Stimulated activated CD4-positive, alpha-beta T cell treated with anti-CD3 and anti-CD28 coated beads, Interleukin-4, amount 100 ng/mL, for 24 hours (primary cell): ENCODE measurements at regions not wholly inside any gene's neighbourhood (a gene's known extent, or its start where the extent isn't known, plus 50 kb on each side); places are given as distances from the start of the nearest gene placed in this dataset.
A peak's percentile ranks its signal among the peaks of the same experiment; 100 is the strongest.

Experiments used
- DNase-seq: peaks from one replicate; pipeline ENCODE4 v3.0.0-alpha.2; 2020

- DNase-seq, result no peak
Observed at GRCh38 chr5:74336297-74336696, 304.2 kb downstream of the ENC1 start.

- DNase-seq, result no peak
Observed at GRCh38 chr5:74334762-74335384, 305.7 kb downstream of the ENC1 start.

DNA sequence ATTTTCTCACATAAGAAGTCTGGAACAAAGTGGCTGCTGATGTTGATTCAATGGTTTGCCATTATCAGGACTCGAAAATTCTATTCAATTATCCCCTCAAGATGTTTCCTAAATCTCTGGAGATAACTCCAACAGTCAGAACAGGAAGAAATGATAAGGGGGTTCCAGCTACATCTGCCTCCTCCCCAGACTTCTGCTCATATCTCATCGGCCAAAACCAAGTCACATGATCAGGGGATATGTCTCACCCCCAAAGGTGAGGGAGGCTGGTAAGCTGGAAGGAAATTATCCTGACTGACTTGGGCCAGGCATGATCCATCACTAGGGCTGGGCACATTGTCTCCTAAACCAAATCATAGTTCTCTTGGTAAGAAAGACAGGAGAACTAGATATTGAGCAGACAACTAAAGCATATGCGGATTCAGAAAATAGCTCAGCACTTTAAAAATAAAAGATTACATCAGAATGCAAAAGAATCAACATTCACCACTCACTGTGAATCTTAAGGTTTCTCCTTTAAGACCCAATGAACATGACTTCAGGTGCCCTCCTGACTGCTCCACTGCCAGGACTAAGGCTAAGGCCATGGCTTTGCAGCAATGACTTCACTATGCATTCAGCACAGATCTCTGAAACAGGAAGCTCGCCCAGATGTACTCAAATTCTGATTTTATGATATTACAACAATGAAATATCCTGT is 306.3 kb downstream of the ENC1 start:
- no peak for DNase-seq

DNA sequence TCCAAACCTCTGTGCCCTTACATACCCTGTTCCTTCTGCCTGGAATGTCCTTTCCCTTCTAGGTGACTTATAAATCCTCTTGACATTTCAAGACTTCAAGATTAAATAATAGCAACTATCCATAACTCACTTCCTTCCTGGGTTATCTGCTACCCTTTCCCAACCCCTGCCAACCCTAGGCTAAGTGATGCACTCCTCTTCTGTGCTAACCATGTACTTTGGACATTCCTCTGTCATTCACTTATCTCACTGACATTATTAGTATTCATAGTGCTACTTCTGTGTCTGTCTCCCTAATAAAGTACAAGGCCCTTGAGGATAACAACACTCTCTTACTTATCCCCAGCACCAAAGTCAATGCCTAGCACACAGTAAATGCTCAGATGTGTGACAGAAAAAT is 307.1 kb downstream of the ENC1 start:
- no peak for DNase-seq

DNA sequence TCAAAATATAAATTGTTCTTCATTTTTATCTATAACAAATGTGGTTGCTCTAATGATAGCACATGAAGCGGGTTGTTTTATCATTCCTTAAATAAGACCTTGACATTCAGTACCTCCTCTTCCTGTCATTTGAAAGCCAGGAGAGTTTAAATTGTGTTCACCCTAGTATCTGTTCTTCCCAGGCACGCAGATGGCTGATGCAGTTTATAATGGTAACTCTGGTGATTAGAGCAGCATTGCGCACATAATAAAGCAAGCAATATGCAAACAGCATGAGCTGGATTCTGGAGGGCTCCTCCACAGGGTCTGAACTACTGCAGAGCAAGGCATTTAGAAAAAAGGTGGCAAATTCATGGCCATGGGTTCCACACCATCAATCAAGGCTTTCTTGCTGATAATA is 307.8 kb downstream of the ENC1 start:
- no peak for DNase-seq

DNA sequence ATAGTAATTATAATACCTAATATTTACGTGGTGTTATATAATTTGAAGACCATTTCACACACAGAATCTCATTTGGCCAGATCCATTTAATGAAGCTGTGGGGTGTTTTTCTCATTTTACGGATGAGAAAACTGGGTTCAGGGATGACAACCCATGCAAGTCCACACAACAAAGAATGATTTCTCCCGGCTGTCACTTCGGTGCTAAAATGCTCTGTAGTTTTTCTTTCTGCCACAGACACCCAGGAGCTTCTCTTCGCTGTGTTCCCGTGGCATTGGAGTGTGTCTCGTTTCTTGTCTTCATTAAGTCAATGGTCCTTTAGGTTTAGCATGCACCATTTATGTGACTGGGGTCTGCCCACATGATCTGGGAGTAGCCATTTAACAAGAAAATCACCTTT is 308.5 kb downstream of the ENC1 start:
- DNase-seq, result no peak

- DNase-seq, result no peak
Observed at GRCh38 chr5:74328221-74328630, 312.3 kb downstream of the ENC1 start.

DNA sequence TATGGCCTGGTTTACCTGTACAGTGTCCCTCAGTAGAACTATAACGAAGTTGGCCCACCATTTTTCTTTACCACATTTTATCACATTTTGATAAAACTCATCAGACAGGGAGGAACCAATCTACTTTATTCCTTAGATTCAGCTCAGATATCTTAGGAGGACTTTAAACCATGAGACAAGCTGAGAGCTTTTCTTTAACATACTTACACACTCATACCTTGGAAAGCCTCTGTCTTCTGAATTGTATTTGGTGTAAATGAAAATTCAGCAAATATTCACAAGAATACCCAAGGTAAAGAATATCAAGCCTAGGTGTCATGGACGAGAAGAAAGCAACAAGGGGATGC is 313.2 kb downstream of the ENC1 start:
- no peak for DNase-seq

DNA sequence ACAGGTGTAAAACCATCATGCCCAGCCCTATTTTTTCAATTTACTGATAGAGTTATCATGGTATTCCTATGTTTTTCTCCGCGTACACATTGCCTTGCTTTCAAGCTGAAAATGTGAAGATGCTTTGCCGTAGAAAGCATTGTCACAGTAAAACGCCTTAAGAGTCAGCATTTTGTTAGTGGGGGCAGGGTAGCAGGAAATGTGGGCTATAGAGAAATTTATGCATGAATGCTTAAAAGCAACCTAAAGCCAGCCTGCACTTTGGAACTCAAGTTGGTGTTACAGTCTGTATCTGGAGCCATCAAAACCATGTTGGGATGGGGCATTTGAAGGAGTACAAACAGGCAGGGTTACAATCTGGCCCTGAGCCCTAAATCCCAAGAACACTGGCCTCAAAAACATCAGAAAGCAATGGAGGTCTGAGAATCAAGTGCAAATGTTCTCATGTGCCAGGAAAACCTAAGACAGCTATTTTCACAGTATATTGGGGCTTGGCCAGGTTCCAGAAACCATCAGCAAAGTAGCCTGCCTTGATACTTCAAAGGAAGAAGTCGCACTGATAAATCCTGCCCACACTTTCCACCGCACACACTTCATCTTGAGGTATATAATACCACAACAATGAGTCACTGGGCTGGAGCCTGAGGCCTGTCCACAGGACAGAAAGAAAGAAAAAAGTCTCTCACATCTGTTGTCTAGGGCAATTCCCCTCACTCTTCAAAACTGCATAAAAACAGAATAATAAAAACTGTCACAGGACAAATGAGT is 313.8 kb downstream of the ENC1 start:
- DNase-seq, result peak; percentile 68

- no peak for DNase-seq
Observed at GRCh38 chr5:74325866-74326265, 314.7 kb downstream of the ENC1 start.

DNA sequence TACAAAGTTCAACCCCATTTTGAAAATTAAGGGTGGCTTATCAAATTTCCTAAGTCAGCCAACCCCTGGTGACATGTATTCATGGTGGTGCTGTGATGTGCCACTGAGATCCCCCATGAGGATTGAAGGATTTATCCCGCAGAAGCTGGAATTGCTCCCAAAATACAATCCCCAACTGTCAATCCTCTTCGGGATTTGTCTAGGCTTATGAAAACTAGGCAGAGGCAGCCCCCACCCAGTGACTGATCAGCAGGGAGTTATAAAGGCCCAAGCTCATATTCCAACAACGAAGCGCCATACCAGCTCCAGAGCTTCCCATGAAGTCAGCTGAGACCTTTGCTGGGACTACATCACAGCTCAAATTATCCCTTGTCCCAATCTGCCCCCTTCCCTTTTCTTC is 316.0 kb downstream of the ENC1 start:
- no peak for DNase-seq

- DNase-seq, result no peak
Observed at GRCh38 chr5:74322944-74323343, 317.6 kb downstream of the ENC1 start.

- no peak for DNase-seq
Observed at GRCh38 chr5:74322191-74322590, 318.3 kb downstream of the ENC1 start.

DNA sequence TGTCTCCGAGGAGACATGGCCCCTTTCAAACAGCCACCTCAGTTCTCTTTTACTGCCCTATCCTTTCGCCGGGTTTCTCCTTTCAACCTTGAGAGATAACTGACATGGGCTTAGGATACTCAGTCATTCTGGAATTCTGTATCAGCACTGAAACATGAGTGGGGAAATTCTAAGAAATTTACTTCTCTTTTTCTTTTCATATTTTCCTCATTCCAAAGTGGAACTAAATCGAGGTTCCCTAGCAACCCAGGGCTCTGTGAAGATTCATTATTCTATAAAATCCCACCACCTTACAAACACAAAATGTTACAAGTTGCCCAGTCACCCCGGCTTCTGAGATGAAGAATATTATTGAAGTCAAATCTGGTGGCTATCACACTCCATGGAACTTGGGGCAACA is 319.2 kb downstream of the ENC1 start:
- no peak for DNase-seq

DNA sequence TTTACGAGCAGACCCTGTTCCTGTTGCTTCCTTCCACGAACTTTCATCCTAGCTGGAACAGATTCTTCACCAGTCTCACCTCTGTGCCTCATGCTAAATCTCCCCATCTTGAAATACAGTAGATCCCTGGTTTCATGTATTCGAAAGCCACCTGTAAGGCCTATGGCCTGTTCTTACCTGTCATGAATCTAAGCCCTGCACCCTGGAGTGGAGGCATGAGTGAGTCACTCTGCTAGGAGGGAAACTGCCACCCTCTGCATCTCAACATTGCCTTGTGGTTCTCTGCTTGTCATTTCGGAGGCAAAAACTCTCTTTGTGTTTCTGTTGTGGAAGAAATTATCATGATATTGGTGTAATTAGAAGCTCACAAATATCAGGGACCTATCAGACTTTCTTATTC is 320.0 kb downstream of the ENC1 start:
- no peak for DNase-seq

DNA sequence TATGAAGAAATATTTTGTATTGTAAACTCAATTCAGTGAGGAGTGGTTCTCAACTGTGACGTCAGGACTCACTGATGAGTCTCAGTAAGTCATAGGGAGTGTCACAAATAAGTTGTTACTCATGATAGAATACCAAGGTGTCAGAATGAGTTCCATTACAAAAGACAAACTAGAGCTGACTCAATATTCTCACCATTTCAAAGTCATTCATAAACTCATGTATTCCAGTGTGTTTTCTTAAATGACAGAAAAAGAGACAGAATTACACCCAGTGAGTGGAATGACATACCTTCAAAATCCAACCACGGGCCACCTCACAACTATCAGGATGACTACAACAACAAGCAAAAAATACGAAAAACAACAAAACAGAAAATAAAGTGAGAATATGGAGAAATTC is 321.5 kb downstream of the ENC1 start:
- no peak for DNase-seq

DNA sequence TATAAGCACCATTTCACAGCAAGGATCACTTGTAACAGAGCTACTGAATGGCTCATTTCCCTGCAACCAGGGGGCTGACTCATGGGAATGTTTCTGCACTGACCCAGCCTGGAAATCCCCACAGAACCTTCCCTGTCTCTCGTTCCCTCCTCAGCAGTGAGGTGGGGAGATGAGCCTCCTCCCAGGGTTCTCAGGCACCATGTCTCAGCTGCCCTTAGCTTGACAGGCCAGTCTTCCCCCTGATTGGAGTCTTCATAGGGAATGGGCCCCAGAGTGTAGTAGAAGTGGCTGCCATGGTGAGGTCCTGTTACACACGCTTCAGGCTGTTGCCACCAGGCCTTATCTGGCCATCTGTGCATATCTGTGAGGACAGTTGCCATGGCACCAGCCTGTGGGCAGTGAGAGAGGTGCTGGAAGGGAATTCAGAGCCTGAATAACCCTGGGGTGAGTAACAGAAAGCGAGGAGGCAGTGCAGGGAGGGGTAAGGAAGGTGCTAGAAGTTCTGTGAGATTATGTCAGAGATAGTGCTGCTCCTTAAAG is 324.4 kb downstream of the ENC1 start:
- DNase-seq, result peak; percentile 27

DNA sequence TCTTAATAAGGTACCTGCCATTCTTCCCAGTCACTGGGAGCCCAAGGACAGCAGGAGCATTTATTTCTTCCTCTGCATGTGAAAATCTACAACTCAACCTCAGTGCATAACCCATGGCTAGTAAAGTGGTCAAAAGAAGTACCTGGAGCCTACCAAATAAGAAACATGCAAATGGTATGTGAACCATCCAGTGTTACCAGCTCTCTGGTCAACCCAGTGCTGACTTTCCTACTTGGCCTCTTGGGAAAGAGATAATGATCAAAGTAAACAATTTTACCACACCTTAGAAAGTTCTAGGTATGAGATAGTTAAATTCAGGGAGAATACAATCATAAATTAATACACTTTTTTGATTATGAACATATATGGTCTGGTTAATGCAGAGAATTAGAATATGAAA is 325.6 kb downstream of the ENC1 start:
- no peak for DNase-seq

DNA sequence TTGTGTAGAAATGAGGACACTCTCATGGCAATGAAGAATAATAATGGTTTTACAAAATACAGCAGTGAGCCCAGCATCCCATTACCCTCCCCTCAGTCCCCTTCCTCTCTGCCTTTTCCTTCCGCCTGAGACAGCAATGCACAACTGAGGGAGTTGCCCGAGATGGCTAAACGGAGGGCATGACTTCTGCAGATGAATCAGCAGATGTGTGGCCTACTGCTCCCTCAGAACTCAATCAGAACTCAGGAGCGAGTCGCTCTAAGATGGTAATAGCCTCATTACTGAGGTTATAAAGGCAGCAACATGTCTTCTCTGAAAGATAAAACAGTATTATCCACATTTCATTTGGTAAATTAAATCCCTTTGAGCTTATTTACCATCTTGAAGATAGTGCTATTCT is 326.6 kb downstream of the ENC1 start:
- no peak for DNase-seq

- DNase-seq, result no peak
Observed at GRCh38 chr5:74312746-74313145, 327.8 kb downstream of the ENC1 start.

DNA sequence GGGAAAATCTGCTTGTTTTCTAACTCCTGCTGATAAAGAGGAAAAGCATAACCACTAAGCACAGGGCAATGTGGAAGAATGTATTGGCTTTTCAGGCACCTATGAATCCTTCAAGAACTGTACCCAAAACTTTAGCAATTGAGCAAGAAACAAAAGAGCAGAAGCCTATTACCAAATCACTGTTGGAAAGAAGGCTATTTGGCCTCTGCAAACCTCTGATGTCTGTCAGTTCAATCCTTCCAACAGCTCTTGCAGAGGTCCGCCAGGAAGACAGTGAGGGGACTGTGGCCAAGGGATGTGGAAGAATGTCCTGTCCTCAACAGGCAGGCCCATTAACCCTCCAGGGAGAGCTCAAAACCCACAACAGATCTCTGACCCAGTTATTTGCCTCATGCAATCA is 328.6 kb downstream of the ENC1 start:
- no peak for DNase-seq

GRCh38 chr5:74310997-74311930 is 329.3 kb downstream of the ENC1 start:
- no peak for DNase-seq

DNA sequence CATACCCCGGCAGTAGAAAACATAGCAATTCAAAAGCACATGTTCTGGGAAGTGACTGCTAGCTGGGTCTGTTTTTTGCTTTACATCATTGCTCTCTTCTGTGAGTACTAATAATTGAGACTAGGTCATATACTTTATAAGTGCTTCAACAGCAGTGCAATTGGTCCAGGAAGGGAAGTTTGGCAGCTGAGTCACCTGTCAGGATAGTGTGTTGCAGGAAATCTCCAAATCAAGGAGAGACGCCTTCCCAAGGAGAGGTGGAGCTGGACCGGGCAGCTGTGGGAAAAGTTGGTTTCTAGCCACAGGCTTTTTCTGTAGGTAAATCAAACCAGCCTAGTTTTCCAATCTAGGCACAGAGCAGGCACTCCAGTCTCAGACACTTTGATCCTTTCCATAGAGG is 330.1 kb downstream of the ENC1 start:
- DNase-seq, result no peak
